ENCODE measurements at regions not wholly inside any gene's neighbourhood (a gene's known extent, or its start where the extent isn't known, plus 50 kb on each side); places are given as distances from the start of the nearest gene placed in this dataset.

DNA sequence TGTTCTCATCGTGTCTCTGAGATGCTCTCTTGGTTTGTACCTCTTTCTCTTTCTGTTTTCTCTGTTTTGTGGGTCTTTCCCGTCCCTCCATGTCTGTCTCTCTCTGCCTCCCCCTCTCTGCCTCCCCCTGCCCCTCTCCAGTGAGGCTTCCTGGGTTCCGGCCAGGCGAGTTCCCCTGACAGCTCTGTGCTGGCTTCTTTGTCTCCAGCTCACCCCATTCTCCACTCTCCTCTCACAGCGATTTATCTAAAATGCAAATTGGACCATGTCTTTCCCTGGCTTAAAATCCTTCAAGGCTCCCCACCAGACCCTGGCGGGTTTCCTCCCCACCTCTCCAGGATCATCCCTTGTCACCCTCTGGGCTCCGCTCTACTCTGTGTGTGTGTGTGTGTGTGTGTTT is 202.4 kb upstream of the POU3F1 start:
- TF ChIP-seq CTCF (IDR thresholded peaks at IDR 0.05) (no peak), EZH2phosphoT487 (IDR thresholded peaks at IDR 0.05) (no peak), EZH2 (IDR thresholded peaks at IDR 0.05) (no peak)
